ENCODE measurements at regions not wholly inside any gene's neighbourhood (a gene's known extent, or its start where the extent isn't known, plus 50 kb on each side); places are given as distances from the start of the nearest gene placed in this dataset.

DNA sequence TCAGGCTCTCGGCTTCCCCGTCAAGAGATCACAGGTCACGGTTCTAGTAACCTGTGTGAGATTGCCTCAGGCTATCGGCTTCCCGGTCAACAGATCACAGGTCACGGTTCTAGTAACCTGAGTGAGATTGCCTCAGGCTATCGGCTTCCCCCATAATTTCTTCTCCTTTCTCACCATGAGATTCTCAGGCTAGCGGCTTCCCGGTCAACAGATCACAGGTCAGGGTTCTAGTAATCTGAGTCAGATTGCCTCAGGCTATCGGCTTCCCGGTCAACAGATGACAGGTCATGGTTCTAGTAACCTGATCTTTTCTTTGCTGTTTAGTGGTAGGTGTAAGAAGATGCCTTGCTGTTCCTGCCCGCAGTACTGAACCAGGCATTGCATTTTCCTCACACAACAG lies 418.2 kb upstream of the ZNF717 start:
- Histone ChIP-seq H3K27me3 (ENCODE audit: insufficient read depth, low read length, poor library complexity) (no peaks in the 10 kb centered on the region), H3K27ac (ENCODE audit: low read depth, low read length) (no peak overlapping the region), H2AK5ac (ENCODE audit: low read length) (no peak overlapping the region), H3K36me3 (ENCODE audit: control insufficient read depth, insufficient read depth, low read length) (no peaks in the 10 kb centered on the region), H3K4me2 (ENCODE audit: low read length) (no peak overlapping the region), H3K23ac (ENCODE audit: low read length) (no peak overlapping the region), H3K79me1 (ENCODE audit: low read length) (no peaks in the 10 kb centered on the region), H2BK15ac (replicated peaks; ENCODE audit: low read depth) (no peak overlapping the region), H4K8ac (ENCODE audit: low read depth, low read length) (no peak overlapping the region), H4K5ac (ENCODE audit: low read length) (no peak overlapping the region), H3K79me2 (ENCODE audit: control insufficient read depth, insufficient read depth, low read length) (no peaks in the 10 kb centered on the region), H2BK120ac (ENCODE audit: low read depth, low read length) (no peak overlapping the region), H3K4me1 (ENCODE audit: control insufficient read depth, low read depth, low read length) (no peaks in the 10 kb centered on the region), H3K56ac (ENCODE audit: low read length) (no peak overlapping the region), H3K18ac (ENCODE audit: low read length) (no peak overlapping the region), H3K9ac (ENCODE audit: low read length) (no peak overlapping the region), H3K4me3 (ENCODE audit: low read length) (no peak overlapping the region), H2BK5ac (ENCODE audit: low read length) (no peak overlapping the region), H3K4ac (ENCODE audit: low read depth, low read length) (no peak overlapping the region)
- no CpG with 5 or more reads among the region's 12 CpGs for WGBS (ENCODE audit: extremely low coverage, insufficient coverage, low lambda C conversion rate)
- peak; percentile 54 for DNase-seq

DNA sequence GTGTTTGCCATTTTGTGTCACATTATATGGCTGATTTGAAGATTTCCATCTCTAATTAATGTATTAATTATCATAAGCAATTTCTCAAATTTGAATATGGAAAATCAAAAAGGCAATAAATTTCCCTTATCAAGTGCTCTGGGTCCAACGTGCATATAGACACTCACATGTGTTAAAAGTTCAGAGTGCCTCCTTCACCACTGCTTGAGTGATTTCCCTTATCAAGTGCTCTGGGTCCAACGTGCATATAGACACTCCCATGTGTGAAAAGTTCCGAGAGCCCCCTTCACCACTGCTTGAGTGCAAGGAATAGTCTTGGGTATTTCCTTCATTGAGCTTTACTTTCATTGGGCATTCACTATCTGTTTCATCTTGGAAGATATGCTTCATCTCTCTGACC lies 421.0 kb upstream of the ZNF717 start:
- Histone ChIP-seq H3K4me1 (ENCODE audit: control insufficient read depth, low read depth, low read length) (no peaks in the 10 kb centered on the region), H3K9ac (ENCODE audit: low read length) (no peak overlapping the region), H3K4me2 (ENCODE audit: low read length) (no peak overlapping the region), H3K4me3 (ENCODE audit: low read length) (no peak overlapping the region), H2BK5ac (ENCODE audit: low read length) (no peak overlapping the region), H3K23ac (ENCODE audit: low read length) (no peak overlapping the region), H3K27me3 (ENCODE audit: insufficient read depth, low read length, poor library complexity) (no peaks in the 10 kb centered on the region), H3K79me2 (ENCODE audit: control insufficient read depth, insufficient read depth, low read length) (no peaks in the 10 kb centered on the region), H3K36me3 (ENCODE audit: control insufficient read depth, insufficient read depth, low read length) (no peaks in the 10 kb centered on the region), H3K27ac (ENCODE audit: low read depth, low read length) (no peak overlapping the region), H4K8ac (ENCODE audit: low read depth, low read length) (no peak overlapping the region), H2BK15ac (replicated peaks; ENCODE audit: low read depth) (no peak overlapping the region), H4K5ac (ENCODE audit: low read length) (no peak overlapping the region), H3K4ac (ENCODE audit: low read depth, low read length) (no peak overlapping the region), H3K56ac (ENCODE audit: low read length) (no peak overlapping the region), H3K79me1 (ENCODE audit: low read length) (no peaks in the 10 kb centered on the region), H3K18ac (ENCODE audit: low read length) (no peak overlapping the region), H2BK120ac (ENCODE audit: low read depth, low read length) (no peak overlapping the region), H2AK5ac (ENCODE audit: low read length) (no peak overlapping the region)
- WGBS (ENCODE audit: extremely low coverage, insufficient coverage, low lambda C conversion rate) = no CpG with 5 or more reads among the region's 3 CpGs
- no peak for DNase-seq

DNA sequence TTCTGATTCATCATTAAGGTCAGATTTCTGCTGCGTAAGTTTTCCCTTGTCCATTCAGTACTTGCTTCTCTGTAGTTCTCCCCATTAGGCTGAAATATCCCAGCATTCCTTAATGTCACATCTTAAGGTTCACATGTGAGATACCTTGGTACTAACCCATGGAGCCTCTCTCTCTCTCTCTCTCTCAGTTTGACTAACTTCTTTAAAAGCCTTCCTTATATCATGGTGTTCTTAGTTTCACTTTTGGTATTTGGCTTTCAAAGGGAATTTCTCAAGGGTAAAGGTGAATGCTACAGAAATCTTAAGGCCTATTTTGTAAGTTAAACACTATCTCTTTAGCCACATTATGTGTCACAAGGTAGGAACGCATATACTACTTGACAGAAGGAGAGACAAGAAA lies 427.3 kb upstream of the ZNF717 start:
- Histone ChIP-seq H2BK5ac (ENCODE audit: low read length) (no peak overlapping the region), H3K27ac (ENCODE audit: low read depth, low read length) (no peak overlapping the region), H3K4me2 (ENCODE audit: low read length) (no peak overlapping the region), H3K23ac (ENCODE audit: low read length) (no peak overlapping the region), H2BK120ac (ENCODE audit: low read depth, low read length) (no peak overlapping the region), H2AK5ac (ENCODE audit: low read length) (no peak overlapping the region), H3K27me3 (ENCODE audit: insufficient read depth, low read length, poor library complexity) (no peaks in the 10 kb centered on the region), H3K79me2 (ENCODE audit: control insufficient read depth, insufficient read depth, low read length) (no peaks in the 10 kb centered on the region), H3K56ac (ENCODE audit: low read length) (no peak overlapping the region), H3K4me1 (ENCODE audit: control insufficient read depth, low read depth, low read length) (no peaks in the 10 kb centered on the region), H3K36me3 (ENCODE audit: control insufficient read depth, insufficient read depth, low read length) (no peaks in the 10 kb centered on the region), H4K8ac (ENCODE audit: low read depth, low read length) (no peak overlapping the region), H3K9ac (ENCODE audit: low read length) (no peak overlapping the region), H3K4me3 (ENCODE audit: low read length) (no peak overlapping the region), H4K5ac (ENCODE audit: low read length) (no peak overlapping the region), H2BK15ac (replicated peaks; ENCODE audit: low read depth) (no peak overlapping the region), H3K18ac (ENCODE audit: low read length) (no peak overlapping the region), H3K4ac (ENCODE audit: low read depth, low read length) (no peak overlapping the region), H3K79me1 (ENCODE audit: low read length) (no peaks in the 10 kb centered on the region)
- DNase-seq = no peak
- no CpG with 5 or more reads among the region's 2 CpGs for WGBS (ENCODE audit: extremely low coverage, insufficient coverage, low lambda C conversion rate)

DNA sequence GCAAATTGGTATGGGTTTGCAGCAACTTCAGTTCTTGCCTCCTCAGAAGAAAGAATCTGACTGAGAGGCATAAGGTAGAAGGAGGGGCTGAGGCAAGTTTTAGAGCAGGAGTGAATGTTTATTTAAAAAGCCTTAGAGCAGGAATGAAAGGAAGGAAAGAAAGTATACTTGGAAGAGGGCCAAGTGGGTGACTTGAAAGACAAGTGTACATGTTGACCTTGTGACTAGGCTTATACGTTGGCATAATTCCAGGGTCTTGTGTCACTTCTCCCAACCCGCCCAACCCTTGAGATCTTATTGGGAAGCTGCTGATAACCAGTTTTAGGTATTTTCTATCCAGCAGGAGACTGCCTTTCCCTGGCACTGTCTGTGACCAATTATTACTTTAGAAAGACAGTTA lies 436.9 kb upstream of the ZNF717 start:
- Histone ChIP-seq H4K5ac (ENCODE audit: low read length) (no peak overlapping the region), H3K36me3 (ENCODE audit: control insufficient read depth, insufficient read depth, low read length) (no peaks in the 10 kb centered on the region), H3K27ac (ENCODE audit: low read depth, low read length) (no peak overlapping the region), H3K79me2 (ENCODE audit: control insufficient read depth, insufficient read depth, low read length) (no peaks in the 10 kb centered on the region), H3K23ac (ENCODE audit: low read length) (no peak overlapping the region), H3K4me2 (ENCODE audit: low read length) (no peak overlapping the region), H3K4me3 (ENCODE audit: low read length) (no peak overlapping the region), H3K79me1 (ENCODE audit: low read length) (no peaks in the 10 kb centered on the region), H2BK5ac (ENCODE audit: low read length) (no peak overlapping the region), H3K56ac (ENCODE audit: low read length) (no peak overlapping the region), H2AK5ac (ENCODE audit: low read length) (no peak overlapping the region), H3K4ac (ENCODE audit: low read depth, low read length) (no peak overlapping the region), H3K27me3 (ENCODE audit: insufficient read depth, low read length, poor library complexity) (no peaks in the 10 kb centered on the region), H2BK15ac (replicated peaks; ENCODE audit: low read depth) (no peak overlapping the region), H3K4me1 (ENCODE audit: control insufficient read depth, low read depth, low read length) (no peaks in the 10 kb centered on the region), H2BK120ac (ENCODE audit: low read depth, low read length) (no peak overlapping the region), H4K8ac (ENCODE audit: low read depth, low read length) (no peak overlapping the region), H3K18ac (ENCODE audit: low read length) (no peak overlapping the region), H3K9ac (ENCODE audit: low read length) (no peak overlapping the region)
- WGBS (ENCODE audit: extremely low coverage, insufficient coverage, low lambda C conversion rate) = no CpG with 5 or more reads among the region's 2 CpGs
- DNase-seq = no peak

DNA sequence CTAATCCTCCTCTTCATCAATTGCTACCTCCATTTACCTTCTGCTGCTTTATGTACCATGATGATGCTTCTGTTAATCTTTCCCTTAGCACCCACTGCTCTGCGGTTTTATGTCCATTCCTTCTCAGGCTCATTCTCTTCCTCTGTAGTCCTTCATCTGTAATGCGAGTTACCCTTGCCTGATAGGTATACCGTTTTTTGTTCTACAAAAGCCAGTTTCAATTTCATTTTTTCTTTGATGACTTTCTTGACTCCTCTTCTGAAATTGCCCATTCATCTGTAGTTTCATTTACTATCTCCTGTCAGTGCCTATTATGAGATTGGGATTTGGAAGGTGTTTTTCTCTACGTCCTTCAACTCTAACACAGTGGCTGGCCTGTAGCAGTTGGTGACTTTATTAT lies 445.9 kb upstream of the ZNF717 start:
- H3K36me3 ChIP-seq (ENCODE audit: control insufficient read depth, insufficient read depth, low read length) = no peaks in the 10 kb centered on the region
- H3K4me1 ChIP-seq (ENCODE audit: control insufficient read depth, low read depth, low read length) = no peaks in the 10 kb centered on the region
- no peak overlapping the region for H2BK15ac ChIP-seq (replicated peaks; ENCODE audit: low read depth)
- H2AK5ac ChIP-seq (ENCODE audit: low read length) = no peak overlapping the region
- no peaks in the 10 kb centered on the region for H3K79me1 ChIP-seq (ENCODE audit: low read length)
- no peak overlapping the region for H3K9ac ChIP-seq (ENCODE audit: low read length)
- H3K18ac ChIP-seq (ENCODE audit: low read length) = no peak overlapping the region
- H3K4me3 ChIP-seq (ENCODE audit: low read length) = no peak overlapping the region
- no peak overlapping the region for H3K27ac ChIP-seq (ENCODE audit: low read depth, low read length)
- no peak overlapping the region for H3K56ac ChIP-seq (ENCODE audit: low read length)
- H4K5ac ChIP-seq (ENCODE audit: low read length) = no peak overlapping the region
- no peaks in the 10 kb centered on the region for H3K79me2 ChIP-seq (ENCODE audit: control insufficient read depth, insufficient read depth, low read length)
- H2BK120ac ChIP-seq (ENCODE audit: low read depth, low read length) = no peak overlapping the region
- H3K27me3 ChIP-seq (ENCODE audit: insufficient read depth, low read length, poor library complexity) = no peaks in the 10 kb centered on the region
- no peak for DNase-seq
- H3K23ac ChIP-seq (ENCODE audit: low read length) = no peak overlapping the region
- H4K8ac ChIP-seq (ENCODE audit: low read depth, low read length) = no peak overlapping the region
- no peak overlapping the region for H3K4me2 ChIP-seq (ENCODE audit: low read length)
- H2BK5ac ChIP-seq (ENCODE audit: low read length) = no peak overlapping the region
- no CpG with 5 or more reads among the region's 4 CpGs for WGBS (ENCODE audit: extremely low coverage, insufficient coverage, low lambda C conversion rate)
- no peak overlapping the region for H3K4ac ChIP-seq (ENCODE audit: low read depth, low read length)

DNA sequence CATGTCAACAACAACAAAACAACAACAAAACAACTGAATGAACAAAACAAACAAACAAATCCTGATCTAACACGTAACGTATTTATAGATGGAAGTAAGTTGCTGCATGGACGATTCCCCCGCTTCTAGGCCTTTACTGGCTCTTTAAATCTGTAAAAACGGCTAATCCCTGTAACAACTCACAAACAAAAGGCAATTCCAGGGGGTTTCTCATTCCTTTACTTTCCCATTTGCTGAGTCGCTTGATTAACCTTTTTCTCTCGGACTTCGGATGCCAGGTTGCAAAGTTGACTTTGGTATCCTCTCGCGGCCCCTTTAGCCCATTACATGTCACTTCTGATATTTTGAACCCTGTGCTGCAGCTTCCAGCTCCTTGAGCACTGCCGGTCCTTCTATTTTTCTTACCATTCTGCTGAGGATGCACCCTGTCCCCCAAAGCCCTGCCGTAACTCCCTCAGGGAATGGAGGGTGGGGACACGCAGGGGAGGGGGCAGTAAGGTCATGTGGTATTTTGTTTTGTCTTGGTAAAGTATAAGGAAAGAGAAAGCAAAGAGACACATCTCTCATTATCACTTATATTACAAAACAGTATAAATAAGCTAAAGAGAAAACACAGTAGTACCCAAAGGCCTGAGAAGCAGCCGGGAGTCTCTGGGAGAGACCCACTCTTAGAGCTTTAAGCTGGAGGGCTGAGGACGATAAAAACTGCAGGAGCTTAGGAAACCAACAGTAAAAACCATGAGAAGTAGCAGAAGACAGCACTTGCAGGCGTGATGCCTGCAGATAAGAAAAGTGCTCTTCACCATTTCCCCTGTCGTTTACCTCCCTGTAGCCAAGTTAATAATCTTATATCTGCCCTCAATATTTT lies 457.8 kb upstream of the ZNF717 start:
- Histone ChIP-seq H3K4ac (ENCODE audit: low read depth, low read length) (no peak overlapping the region), H3K23ac (ENCODE audit: low read length) (no peak overlapping the region), H3K18ac (ENCODE audit: low read length) (no peak overlapping the region), H4K8ac (ENCODE audit: low read depth, low read length) (no peak overlapping the region), H3K4me3 (ENCODE audit: low read length) (no peak overlapping the region), H3K4me2 (ENCODE audit: low read length) (no peak overlapping the region), H3K79me2 (ENCODE audit: control insufficient read depth, insufficient read depth, low read length) (no peaks in the 10 kb centered on the region), H3K36me3 (ENCODE audit: control insufficient read depth, insufficient read depth, low read length) (no peaks in the 10 kb centered on the region), H3K4me1 (ENCODE audit: control insufficient read depth, low read depth, low read length) (no peaks in the 10 kb centered on the region), H3K9ac (ENCODE audit: low read length) (no peak overlapping the region), H2BK15ac (replicated peaks; ENCODE audit: low read depth) (no peak overlapping the region), H3K56ac (ENCODE audit: low read length) (no peak overlapping the region), H2AK5ac (ENCODE audit: low read length) (no peak overlapping the region), H3K27ac (ENCODE audit: low read depth, low read length) (no peak overlapping the region), H3K79me1 (ENCODE audit: low read length) (no peaks in the 10 kb centered on the region), H3K27me3 (ENCODE audit: insufficient read depth, low read length, poor library complexity) (no peaks in the 10 kb centered on the region), H2BK120ac (ENCODE audit: low read depth, low read length) (no peak overlapping the region), H4K5ac (ENCODE audit: low read length) (no peak overlapping the region), H2BK5ac (ENCODE audit: low read length) (no peak overlapping the region)
- WGBS (ENCODE audit: extremely low coverage, insufficient coverage, low lambda C conversion rate) = no CpG with 5 or more reads among the region's 17 CpGs
- DNase-seq = peak; percentile 5

Data from mesendoderm (in vitro differentiated cells).